ENCODE measurements at regions not wholly inside any gene's neighbourhood (a gene's known extent, or its start where the extent isn't known, plus 50 kb on each side); places are given as distances from the start of the nearest gene placed in this dataset.

DNA sequence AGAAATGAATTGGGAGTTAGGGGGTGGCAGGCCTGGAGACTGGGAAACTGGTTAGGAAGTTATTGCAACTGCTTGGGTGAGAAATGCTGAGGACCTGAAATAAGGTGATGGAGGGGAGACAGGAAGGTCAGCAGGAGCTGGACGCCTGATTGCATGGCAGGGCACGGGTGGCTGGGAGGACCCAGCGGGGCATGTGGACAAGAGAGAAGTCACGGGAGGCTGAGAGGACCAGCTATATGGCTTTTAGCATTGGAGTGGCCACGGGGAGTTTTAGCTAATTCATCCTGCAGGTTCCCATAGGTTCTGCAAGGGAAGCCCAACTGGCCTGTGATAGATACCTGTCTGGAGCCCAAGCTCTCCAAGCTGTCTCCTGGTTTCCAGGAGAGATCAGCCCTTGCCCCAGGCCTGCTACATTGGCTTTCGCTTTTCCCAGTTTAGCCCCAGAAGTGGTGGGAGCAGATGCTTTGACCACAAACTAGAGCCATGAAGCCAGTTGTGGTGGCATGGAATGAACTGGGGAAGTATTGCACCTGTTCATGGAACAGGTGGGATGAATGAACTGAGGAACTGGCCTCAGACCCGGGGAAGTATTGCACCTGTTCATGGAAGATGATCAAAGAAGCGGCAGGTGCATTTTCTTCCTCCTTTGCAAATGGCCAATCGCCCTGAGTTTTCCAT, 93.6 kb upstream of the TAF1B start:
- H3K4me3 ChIP-seq (ENCODE audit: low read depth, low read length) = no peak overlapping the region
- no peak for DNase-seq (ENCODE audit: low read depth, low spot score)
- TF ChIP-seq, protein P1, sequence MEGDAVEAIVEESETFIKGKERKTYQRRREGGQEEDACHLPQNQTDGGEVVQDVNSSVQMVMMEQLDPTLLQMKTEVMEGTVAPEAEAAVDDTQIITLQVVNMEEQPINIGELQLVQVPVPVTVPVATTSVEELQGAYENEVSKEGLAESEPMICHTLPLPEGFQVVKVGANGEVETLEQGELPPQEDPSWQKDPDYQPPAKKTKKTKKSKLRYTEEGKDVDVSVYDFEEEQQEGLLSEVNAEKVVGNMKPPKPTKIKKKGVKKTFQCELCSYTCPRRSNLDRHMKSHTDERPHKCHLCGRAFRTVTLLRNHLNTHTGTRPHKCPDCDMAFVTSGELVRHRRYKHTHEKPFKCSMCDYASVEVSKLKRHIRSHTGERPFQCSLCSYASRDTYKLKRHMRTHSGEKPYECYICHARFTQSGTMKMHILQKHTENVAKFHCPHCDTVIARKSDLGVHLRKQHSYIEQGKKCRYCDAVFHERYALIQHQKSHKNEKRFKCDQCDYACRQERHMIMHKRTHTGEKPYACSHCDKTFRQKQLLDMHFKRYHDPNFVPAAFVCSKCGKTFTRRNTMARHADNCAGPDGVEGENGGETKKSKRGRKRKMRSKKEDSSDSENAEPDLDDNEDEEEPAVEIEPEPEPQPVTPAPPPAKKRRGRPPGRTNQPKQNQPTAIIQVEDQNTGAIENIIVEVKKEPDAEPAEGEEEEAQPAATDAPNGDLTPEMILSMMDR (IDR thresholded peaks at IDR 0.05; ENCODE audit: low read depth, low read length) = no peak
- in situ Hi-C loops (cut with HindIII; ENCODE audit: low sequenced_read_pairs) = no loop called here

DNA sequence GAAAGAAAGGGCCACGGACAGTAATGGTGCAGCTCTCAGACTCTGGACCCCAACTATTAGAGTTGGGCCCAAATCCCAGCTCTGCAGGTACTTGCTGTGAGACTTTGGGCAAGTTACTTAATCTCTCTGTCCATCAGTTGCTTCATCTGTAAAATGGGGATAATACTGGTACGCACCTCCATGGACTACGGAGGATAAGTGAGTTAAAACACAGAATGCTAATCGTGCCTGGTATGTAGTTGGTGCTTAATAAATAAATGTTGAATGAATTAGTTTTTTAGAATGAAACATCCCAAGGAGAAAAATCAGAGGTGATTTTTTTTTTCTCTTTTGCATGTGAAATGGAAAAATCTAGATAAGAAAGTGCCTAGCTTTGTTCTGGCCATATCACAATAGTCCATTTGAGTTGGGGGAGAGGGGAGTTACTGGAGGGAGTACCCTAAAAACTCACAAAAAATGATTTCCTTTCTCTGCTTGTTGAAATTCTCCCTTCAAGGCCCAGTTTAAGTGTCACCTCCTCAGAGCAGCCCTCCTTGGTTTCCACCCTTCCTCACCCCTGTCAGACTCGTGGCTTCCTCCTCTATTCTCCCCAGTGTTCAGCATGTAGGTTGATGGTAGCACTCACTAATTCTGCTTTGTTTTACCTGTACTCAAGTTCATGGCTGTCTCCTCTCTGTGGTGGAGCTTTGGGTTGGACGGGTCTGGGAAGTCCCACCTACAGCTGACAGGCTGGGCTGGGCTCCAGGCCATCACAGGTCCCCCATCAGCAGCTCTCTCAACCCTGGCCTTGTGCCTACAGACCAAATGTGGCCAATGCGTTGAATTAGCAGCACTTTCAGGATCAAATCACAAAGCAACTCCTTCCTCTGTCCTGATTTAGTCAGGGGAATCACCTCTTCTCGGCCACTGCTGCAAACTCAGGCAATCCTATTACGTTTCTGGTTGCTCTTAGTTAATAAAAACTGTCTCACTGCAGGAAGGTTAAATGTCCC, 92.8 kb upstream of the TAF1B start:
- H3K4me3 ChIP-seq (ENCODE audit: low read depth, low read length) = no peak overlapping the region
- TF ChIP-seq, protein P1 (IDR thresholded peaks at IDR 0.05; ENCODE audit: low read depth, low read length) = no peak
- in situ Hi-C loops (cut with HindIII; ENCODE audit: low sequenced_read_pairs) = no loop called here
- DNase-seq (ENCODE audit: low read depth, low spot score) = no peak

DNA sequence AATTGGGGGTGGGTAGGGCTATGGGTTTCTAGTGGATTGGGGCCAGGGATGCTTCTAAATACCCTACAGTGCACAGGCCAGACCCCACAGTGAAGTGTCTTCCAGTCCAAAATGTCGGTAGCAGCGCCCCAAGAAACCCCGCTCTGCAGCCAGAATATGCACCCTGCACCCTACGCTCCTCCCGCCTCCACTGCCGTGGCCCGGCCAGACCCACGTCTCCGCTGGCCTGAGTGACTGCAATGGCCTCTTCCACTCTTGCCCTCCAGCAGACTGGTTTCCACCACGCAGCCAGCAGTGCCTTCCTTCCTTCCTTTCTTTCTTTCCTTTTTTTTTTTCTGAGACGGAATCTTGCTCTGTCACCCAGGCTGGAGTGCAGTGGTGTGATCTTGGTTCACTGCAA, 91.4 kb upstream of the TAF1B start:
- DNase-seq (ENCODE audit: low read depth, low spot score) = no peak
- in situ Hi-C loops (cut with HindIII; ENCODE audit: low sequenced_read_pairs) = no loop called here
- no peak overlapping the region for H3K4me3 ChIP-seq (ENCODE audit: low read depth, low read length)
- TF ChIP-seq, protein P1 (IDR thresholded peaks at IDR 0.05; ENCODE audit: low read depth, low read length) = no peak

DNA sequence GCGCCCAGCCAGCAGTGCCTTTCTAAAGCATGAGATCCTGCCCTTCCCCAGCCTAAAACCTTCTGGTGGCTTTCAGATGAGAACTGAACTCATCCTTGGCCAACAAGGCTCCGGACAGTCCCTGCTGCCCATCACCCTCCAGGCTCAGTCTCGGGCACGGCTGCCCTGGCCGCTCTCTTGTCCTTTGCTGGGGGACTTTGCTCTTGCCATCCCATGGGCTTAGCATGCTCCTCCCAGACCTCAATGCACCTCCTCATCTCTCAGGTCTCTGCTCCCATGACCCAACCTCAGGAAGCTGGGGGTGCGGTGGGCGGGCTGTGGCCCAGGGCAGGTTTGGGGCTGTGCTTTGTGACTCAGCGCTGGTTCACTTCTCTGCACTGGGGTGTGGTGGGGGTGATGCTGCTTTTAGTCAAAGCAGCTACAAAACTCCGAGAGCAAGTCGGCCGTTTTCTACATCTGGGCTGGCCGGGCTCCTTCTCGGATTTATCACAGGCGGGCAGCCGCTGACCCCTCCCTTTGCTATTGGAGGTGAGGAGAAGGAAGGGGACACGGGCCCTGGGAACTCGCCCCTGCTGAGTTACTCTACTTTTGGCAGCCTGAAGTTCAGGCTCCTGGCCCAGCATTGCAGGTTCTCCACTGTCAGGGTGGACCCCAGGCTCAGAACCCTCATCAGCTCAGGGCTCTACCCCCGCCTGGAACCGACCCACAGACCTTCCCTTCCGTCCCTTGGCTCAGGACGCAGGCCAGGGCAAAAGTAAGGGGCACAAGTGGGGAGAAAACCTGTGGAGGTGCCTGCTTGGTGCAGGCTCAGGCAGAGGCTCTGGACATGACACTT, 90.6 kb upstream of the TAF1B start:
- H3K4me3 ChIP-seq (ENCODE audit: low read depth, low read length) = no peak overlapping the region
- DNase-seq (ENCODE audit: low read depth, low spot score) = peak; percentile 51
- TF ChIP-seq, protein P1 (IDR thresholded peaks at IDR 0.05; ENCODE audit: low read depth, low read length) = no peak
- in situ Hi-C loops (cut with HindIII; ENCODE audit: low sequenced_read_pairs) = no loop called here

DNA sequence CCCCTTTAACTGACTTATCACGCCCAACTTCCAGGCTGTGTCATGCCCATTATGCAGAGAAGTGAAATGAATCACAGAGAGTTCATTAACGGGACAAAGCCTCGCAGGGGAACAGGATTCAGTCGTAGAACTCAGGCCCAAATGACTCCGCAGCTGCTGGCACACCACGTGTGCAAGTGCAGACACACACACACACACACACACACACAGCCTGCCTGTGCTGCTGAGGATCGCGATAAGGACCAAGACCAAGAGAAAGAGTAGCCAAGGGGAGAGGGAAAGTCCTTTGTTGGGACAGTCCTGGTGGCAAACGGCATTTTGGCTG, 90.0 kb upstream of the TAF1B start:
- TF ChIP-seq, protein P1 (IDR thresholded peaks at IDR 0.05; ENCODE audit: low read depth, low read length) = no peak
- H3K4me3 ChIP-seq (ENCODE audit: low read depth, low read length) = no peak overlapping the region
- in situ Hi-C loops (cut with HindIII; ENCODE audit: low sequenced_read_pairs) = no loop called here
- peak; percentile 90 for DNase-seq (ENCODE audit: low read depth, low spot score)

Data from astrocyte of the spinal cord (primary cell).